ENCODE measurements at regions not wholly inside any gene's neighbourhood (a gene's known extent, or its start where the extent isn't known, plus 50 kb on each side); places are given as distances from the start of the nearest gene placed in this dataset.

GRCh38 chr10:8149991-8150390, 95.5 kb downstream of the GATA3 start:
- TF ChIP-seq CTCF (IDR thresholded peaks at IDR 0.05; ENCODE audit: extremely low read depth in 1 of 2, insufficient read depth in 1 of 2, low read depth in 1 of 2, low read length in 2 of 2) (no peak), JUN (IDR thresholded peaks at IDR 0.05; ENCODE audit: borderline replicate concordance, insufficient read depth, insufficient read length, low read depth) (no peak), POLR2A (IDR thresholded peaks at IDR 0.05; ENCODE audit: low read depth, low read length) (no peak), POLR2AphosphoS5 (IDR thresholded peaks at IDR 0.05; ENCODE audit: insufficient read depth, low read depth, low read length) (no peak), EZH2 (IDR thresholded peaks at IDR 0.05; ENCODE audit: borderline replicate concordance, low read depth, low read length, severe bottlenecking) (no peak), FOS (IDR thresholded peaks at IDR 0.05; ENCODE audit: borderline replicate concordance, insufficient read depth, low read length) (no peak), MAX (IDR thresholded peaks at IDR 0.05; ENCODE audit: insufficient read depth, insufficient read length) (no peak), MYC (IDR thresholded peaks at IDR 0.05; ENCODE audit: low read depth, low read length) (no peak)

Measured in endothelial cell of umbilical vein (primary cell).